ENCODE measurements at regions not wholly inside any gene's neighbourhood (a gene's known extent, or its start where the extent isn't known, plus 50 kb on each side); places are given as distances from the start of the nearest gene placed in this dataset.

DNA sequence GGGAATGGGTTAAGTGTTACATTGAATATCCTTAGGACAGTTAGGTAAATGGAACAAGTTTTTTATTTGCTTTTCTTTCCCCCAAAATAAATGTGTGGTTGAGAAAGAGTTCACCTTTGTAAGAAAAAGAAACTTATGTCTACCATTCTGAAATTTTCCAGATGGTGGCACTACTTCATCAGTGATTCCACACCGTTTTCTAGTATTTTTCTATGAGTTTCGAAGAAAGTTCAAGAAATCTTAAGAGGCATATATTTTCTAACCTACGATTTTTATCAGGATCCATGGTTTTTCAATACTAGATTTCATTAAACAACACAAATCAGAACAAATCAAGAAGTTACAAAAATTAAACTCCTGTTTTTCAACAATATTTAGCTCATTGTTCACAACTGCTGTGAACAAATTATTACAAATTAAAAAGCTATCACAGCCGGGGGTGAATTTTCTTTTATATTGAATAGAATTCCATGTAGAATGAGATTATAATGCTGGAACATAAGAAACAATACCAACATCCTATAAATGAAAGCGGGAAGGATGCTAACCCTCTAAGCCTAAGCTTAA is 163.1 kb upstream of the NPVF start:
- Histone ChIP-seq H3K9me3 (ENCODE audit: control insufficient read depth in 1 of 2, low read length in 2 of 2) (no peaks in the 10 kb centered on the region), H3K9ac (ENCODE audit: low read depth in 1 of 2, low read length in 2 of 2) (no peak overlapping the region), H3K36me3 (ENCODE audit: control insufficient read depth in 1 of 2, insufficient read depth in 2 of 2, low read length in 2 of 2) (no peaks in the 10 kb centered on the region), H3K4me3 (ENCODE audit: low read depth in 1 of 2, low read length in 2 of 2) (no peak overlapping the region), H3K4me1 (ENCODE audit: control insufficient read depth in 1 of 2, insufficient read depth in 2 of 2, low read length in 2 of 2) (peaks cover 0 to 8% of the 10 kb centered on the region in 2 donors), H3K27ac (ENCODE audit: low read depth, low read length) (no peak overlapping the region), H3K27me3 (ENCODE audit: control insufficient read depth in 1 of 2, insufficient read depth in 2 of 2, low read length in 2 of 2) (no peaks in the 10 kb centered on the region)

DNA sequence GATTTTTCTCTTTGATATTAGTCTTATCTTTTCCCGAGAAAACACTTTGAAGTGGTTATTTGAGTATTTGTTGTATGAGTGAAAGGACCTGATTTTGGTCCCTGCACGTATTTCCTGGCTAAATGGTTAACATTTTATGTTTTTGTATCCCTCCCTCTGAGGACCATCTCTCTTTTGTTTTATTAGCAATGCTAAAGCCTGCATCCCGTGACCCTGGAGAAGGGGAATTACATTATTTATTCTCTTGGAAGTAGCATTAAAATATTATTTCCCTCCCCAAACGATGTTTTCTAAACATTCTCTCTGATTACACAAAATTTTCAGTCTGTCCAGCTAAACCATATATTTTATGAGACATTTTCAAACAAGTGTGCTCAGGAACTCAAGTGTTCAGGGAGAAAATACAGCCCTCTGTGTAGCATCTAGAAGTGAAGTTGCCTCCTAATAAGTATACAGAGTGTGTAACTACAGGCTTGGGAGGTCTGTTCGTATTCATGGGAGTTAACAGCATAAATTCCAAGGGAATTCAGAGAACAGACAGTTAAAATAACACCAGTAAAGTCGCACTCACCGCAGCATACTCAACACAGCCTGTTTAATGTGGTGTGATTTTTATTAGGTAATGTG is 163.8 kb upstream of the NPVF start:
- Histone ChIP-seq H3K27ac (ENCODE audit: low read depth, low read length) (no peak overlapping the region), H3K9me3 (ENCODE audit: control insufficient read depth in 1 of 2, low read length in 2 of 2) (no peaks in the 10 kb centered on the region), H3K36me3 (ENCODE audit: control insufficient read depth in 1 of 2, insufficient read depth in 2 of 2, low read length in 2 of 2) (no peaks in the 10 kb centered on the region), H3K4me3 (ENCODE audit: low read depth in 1 of 2, low read length in 2 of 2) (no peak overlapping the region), H3K4me1 (ENCODE audit: control insufficient read depth in 1 of 2, insufficient read depth in 2 of 2, low read length in 2 of 2) (peaks cover 0 to 8% of the 10 kb centered on the region in 2 donors), H3K27me3 (ENCODE audit: control insufficient read depth in 1 of 2, insufficient read depth in 2 of 2, low read length in 2 of 2) (no peaks in the 10 kb centered on the region), H3K9ac (ENCODE audit: low read depth in 1 of 2, low read length in 2 of 2) (no peak overlapping the region)

DNA sequence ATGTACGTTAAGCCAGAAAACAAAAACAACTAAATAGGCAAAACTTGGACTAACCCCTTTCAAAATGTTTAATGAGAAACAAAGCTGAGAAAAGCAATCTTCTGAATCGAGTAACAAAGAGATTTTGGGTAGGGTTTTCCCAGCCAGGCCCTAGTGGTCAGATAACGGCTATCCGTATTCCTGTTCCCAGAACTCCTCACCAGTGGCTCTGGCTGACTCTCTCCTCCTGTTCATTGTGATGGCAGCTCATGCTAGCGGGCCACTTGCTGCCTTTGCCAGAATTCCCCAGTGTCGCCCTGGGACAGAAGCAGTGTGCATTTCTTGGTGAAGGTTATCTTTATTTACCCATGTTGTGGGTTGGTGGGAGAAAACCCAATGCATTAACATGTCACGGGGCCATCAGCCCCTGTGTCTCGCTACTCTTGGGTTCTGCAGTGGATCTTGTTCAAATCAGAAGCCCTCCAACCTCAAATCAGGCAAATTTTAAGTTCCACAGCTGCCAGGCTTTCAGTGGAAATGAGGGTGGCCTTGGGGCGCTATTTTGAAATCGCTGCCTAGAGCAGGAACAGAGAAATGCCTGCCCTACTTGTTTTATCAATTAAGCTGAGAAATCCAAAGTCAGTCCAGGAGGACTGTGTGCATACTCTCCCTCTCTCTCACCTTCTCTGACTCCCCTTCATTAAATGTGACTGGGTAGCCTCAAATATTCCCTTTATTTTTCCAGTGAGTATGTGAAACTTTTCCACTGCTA is 164.5 kb upstream of the NPVF start:
- no peak overlapping the region for H3K9ac ChIP-seq (ENCODE audit: low read depth in 1 of 2, low read length in 2 of 2)
- peaks cover 0 to 8% of the 10 kb centered on the region in 2 donors for H3K4me1 ChIP-seq (ENCODE audit: control insufficient read depth in 1 of 2, insufficient read depth in 2 of 2, low read length in 2 of 2)
- H3K27me3 ChIP-seq (ENCODE audit: control insufficient read depth in 1 of 2, insufficient read depth in 2 of 2, low read length in 2 of 2) = no peaks in the 10 kb centered on the region
- H3K36me3 ChIP-seq (ENCODE audit: control insufficient read depth in 1 of 2, insufficient read depth in 2 of 2, low read length in 2 of 2) = no peaks in the 10 kb centered on the region
- H3K4me3 ChIP-seq (ENCODE audit: low read depth in 1 of 2, low read length in 2 of 2) = no peak overlapping the region
- no peak overlapping the region for H3K27ac ChIP-seq (ENCODE audit: low read depth, low read length)
- H3K9me3 ChIP-seq (ENCODE audit: control insufficient read depth in 1 of 2, low read length in 2 of 2) = no peaks in the 10 kb centered on the region

DNA sequence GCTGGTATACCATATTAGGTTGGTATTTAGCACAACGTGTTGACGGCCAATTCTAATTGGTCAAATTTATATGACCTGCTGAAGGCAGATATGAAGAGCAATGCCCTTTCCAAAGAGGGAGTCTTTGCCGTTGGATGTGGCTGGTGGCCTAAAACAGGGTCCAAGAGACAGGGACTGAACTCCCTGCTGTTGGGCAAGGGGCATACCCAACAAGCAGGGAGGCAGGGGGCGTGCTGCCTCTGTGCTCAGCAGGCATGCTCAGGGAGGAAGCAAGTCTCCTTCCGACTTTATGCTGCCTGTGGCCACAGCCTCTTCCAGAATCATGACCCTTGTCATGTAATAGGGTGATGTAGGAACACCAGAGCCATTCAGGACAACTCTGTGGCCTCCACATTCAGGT is 167.7 kb upstream of the NPVF start:
- no peaks in the 10 kb centered on the region for H3K27me3 ChIP-seq (ENCODE audit: control insufficient read depth in 1 of 2, insufficient read depth in 2 of 2, low read length in 2 of 2)
- no peak overlapping the region for H3K27ac ChIP-seq (ENCODE audit: low read depth, low read length)
- H3K4me3 ChIP-seq (ENCODE audit: low read depth in 1 of 2, low read length in 2 of 2) = no peak overlapping the region
- H3K9ac ChIP-seq (ENCODE audit: low read depth in 1 of 2, low read length in 2 of 2) = no peak overlapping the region
- H3K36me3 ChIP-seq (ENCODE audit: control insufficient read depth in 1 of 2, insufficient read depth in 2 of 2, low read length in 2 of 2) = no peaks in the 10 kb centered on the region
- H3K9me3 ChIP-seq (ENCODE audit: control insufficient read depth in 1 of 2, low read length in 2 of 2) = no peaks in the 10 kb centered on the region
- H3K4me1 ChIP-seq (ENCODE audit: control insufficient read depth in 1 of 2, insufficient read depth in 2 of 2, low read length in 2 of 2) = no peaks in the 10 kb centered on the region

DNA sequence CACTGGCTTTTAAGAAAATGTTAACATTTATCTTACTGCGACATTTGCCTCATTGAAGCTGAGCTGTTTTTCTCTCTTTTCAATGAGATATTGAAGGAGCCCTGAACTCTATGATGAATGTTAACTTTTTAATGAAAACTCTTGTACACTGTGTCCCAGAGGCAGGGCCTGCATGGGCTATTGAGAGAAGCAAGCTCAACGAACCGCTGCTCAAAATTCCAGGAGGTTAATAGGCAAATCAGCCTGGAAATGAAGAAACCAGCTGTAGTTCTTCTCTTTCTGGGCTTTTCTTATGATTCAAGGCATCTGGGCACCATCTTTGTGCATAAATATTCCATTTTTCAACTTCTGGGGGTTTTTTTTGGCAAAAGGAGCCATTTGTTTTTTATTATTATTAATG is 168.4 kb upstream of the NPVF start:
- Histone ChIP-seq H3K36me3 (ENCODE audit: control insufficient read depth in 1 of 2, insufficient read depth in 2 of 2, low read length in 2 of 2) (no peaks in the 10 kb centered on the region), H3K27me3 (ENCODE audit: control insufficient read depth in 1 of 2, insufficient read depth in 2 of 2, low read length in 2 of 2) (no peaks in the 10 kb centered on the region), H3K27ac (ENCODE audit: low read depth, low read length) (no peak overlapping the region), H3K9me3 (ENCODE audit: control insufficient read depth in 1 of 2, low read length in 2 of 2) (no peaks in the 10 kb centered on the region), H3K4me3 (ENCODE audit: low read depth in 1 of 2, low read length in 2 of 2) (no peak overlapping the region), H3K4me1 (ENCODE audit: control insufficient read depth in 1 of 2, insufficient read depth in 2 of 2, low read length in 2 of 2) (no peaks in the 10 kb centered on the region), H3K9ac (ENCODE audit: low read depth in 1 of 2, low read length in 2 of 2) (no peak overlapping the region)

DNA sequence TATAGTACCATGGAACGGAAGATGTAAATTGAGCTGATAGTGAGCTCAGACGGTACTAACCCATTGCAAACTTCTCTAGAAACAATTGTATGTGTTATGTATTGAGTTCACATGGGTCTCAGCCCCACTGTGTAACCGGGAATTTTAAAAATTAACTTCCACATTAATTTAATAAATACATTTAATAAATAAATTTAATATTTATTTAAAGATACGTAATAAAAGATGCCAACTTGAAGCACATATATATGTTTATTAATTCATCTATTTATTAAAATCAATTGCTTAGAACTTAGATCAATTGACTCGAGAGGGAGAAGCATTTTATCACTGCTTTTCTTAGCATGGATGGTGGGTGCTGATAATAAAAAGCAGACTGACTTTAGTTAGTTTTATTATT is 170.1 kb upstream of the NPVF start:
- Histone ChIP-seq H3K27ac (ENCODE audit: low read depth, low read length) (no peak overlapping the region), H3K4me3 (ENCODE audit: low read depth in 1 of 2, low read length in 2 of 2) (no peak overlapping the region), H3K27me3 (ENCODE audit: control insufficient read depth in 1 of 2, insufficient read depth in 2 of 2, low read length in 2 of 2) (peaks cover 0 to 3% of the 10 kb centered on the region in 2 donors), H3K4me1 (ENCODE audit: control insufficient read depth in 1 of 2, insufficient read depth in 2 of 2, low read length in 2 of 2) (no peaks in the 10 kb centered on the region), H3K9ac (ENCODE audit: low read depth in 1 of 2, low read length in 2 of 2) (no peak overlapping the region), H3K9me3 (ENCODE audit: control insufficient read depth in 1 of 2, low read length in 2 of 2) (no peaks in the 10 kb centered on the region), H3K36me3 (ENCODE audit: control insufficient read depth in 1 of 2, insufficient read depth in 2 of 2, low read length in 2 of 2) (no peaks in the 10 kb centered on the region)

DNA sequence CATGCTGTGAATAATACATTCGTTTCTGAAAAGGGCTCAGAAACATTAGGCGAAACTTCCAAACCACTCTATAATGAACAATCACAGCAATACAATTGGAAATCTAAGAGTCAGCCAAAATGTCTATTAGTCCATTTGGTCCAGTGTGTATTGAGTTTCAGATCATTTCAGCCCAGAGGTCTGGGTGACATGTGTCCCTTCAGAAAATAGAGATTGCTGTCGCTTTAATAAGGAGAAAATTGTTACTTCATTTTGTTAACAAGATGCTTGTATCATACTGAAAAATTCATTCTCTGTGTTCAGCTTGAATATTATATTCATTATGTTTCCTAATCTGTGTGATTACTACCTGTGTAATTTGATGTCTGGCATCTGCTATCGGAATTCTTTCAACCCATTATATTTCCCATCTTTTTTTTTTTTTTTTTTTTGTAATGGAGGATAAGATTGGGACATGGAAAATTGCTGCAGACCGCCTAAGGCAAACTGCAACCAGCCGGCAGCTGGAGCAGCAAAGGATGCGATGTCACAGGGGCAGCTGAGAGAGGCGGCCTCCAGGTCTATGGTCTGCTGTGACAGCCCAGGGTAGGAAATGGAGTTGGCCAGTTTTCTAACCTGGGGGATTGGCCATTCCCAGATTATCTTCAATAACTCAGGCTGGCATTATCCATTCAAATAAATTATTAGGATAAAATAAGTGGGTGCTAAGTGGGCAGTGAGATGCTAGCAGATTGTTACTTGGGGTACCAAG is 170.9 kb upstream of the NPVF start:
- no peak overlapping the region for H3K4me3 ChIP-seq (ENCODE audit: low read depth in 1 of 2, low read length in 2 of 2)

DNA sequence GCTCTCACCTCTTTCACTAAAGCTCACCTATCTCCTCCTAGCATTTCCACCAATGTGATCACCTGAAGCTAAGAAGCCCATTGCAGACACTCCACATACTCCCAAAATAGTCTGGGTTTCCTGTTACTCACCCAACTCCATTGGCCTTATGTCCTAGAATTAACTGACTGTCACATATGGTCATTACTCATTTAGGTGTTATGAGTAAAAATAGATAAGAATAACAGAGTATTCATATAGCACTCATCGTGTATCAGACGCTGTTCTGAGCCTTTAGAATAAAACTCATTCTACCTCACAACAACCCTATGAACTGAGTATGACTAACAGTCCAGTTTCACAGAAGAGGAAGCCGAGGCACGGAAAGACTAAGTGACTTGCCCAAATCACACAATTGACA is 174.2 kb upstream of the NPVF start:
- Histone ChIP-seq H3K9me3 (ENCODE audit: control insufficient read depth in 1 of 2, low read length in 2 of 2) (no peaks in the 10 kb centered on the region), H3K36me3 (ENCODE audit: control insufficient read depth in 1 of 2, insufficient read depth in 2 of 2, low read length in 2 of 2) (no peaks in the 10 kb centered on the region), H3K4me1 (ENCODE audit: control insufficient read depth in 1 of 2, insufficient read depth in 2 of 2, low read length in 2 of 2) (no peaks in the 10 kb centered on the region), H3K27ac (ENCODE audit: low read depth, low read length) (no peak overlapping the region), H3K27me3 (ENCODE audit: control insufficient read depth in 1 of 2, insufficient read depth in 2 of 2, low read length in 2 of 2) (peaks cover 3 to 6% of the 10 kb centered on the region in 2 donors), H3K4me3 (ENCODE audit: low read depth in 1 of 2, low read length in 2 of 2) (no peak overlapping the region), H3K9ac (ENCODE audit: low read depth in 1 of 2, low read length in 2 of 2) (no peak overlapping the region)

More for the DNA sequence above, 170.9 kb upstream of the NPVF start:
- Histone ChIP-seq H3K9me3 (ENCODE audit: control insufficient read depth in 1 of 2, low read length in 2 of 2) (no peaks in the 10 kb centered on the region), H3K36me3 (ENCODE audit: control insufficient read depth in 1 of 2, insufficient read depth in 2 of 2, low read length in 2 of 2) (no peaks in the 10 kb centered on the region), H3K27ac (ENCODE audit: low read depth, low read length) (no peak overlapping the region), H3K9ac (ENCODE audit: low read depth in 1 of 2, low read length in 2 of 2) (no peak overlapping the region), H3K4me1 (ENCODE audit: control insufficient read depth in 1 of 2, insufficient read depth in 2 of 2, low read length in 2 of 2) (no peaks in the 10 kb centered on the region), H3K27me3 (ENCODE audit: control insufficient read depth in 1 of 2, insufficient read depth in 2 of 2, low read length in 2 of 2) (peaks cover 0 to 3% of the 10 kb centered on the region in 2 donors)

DNA sequence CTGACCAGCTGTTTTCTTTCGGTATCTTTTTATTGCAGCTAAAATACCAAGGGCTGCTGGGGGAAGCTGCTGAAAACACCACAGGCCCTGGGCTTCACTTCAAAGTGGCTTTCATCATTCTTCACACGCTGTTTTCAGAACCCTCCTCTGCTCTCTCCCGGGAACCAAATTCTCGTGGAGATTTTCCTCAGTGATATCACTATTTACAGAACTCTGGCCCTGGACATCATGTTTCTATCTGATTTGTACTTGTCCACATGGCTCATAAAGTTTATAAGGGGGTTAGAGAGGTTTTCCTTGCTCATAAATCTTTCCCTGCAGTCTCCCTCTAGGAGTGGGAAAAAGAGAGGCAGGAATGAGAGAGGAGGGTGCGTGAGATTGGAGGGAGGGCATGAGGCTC is 177.4 kb upstream of the NPVF start:
- Histone ChIP-seq H3K4me1 (ENCODE audit: control insufficient read depth in 1 of 2, insufficient read depth in 2 of 2, low read length in 2 of 2) (no peaks in the 10 kb centered on the region), H3K9me3 (ENCODE audit: control insufficient read depth in 1 of 2, low read length in 2 of 2) (no peaks in the 10 kb centered on the region), H3K27me3 (ENCODE audit: control insufficient read depth in 1 of 2, insufficient read depth in 2 of 2, low read length in 2 of 2) (peaks cover 3 to 13% of the 10 kb centered on the region in 2 donors), H3K4me3 (ENCODE audit: low read depth in 1 of 2, low read length in 2 of 2) (no peak overlapping the region), H3K36me3 (ENCODE audit: control insufficient read depth in 1 of 2, insufficient read depth in 2 of 2, low read length in 2 of 2) (no peaks in the 10 kb centered on the region), H3K27ac (ENCODE audit: low read depth, low read length) (no peak overlapping the region), H3K9ac (ENCODE audit: low read depth in 1 of 2, low read length in 2 of 2) (no peak overlapping the region)

DNA sequence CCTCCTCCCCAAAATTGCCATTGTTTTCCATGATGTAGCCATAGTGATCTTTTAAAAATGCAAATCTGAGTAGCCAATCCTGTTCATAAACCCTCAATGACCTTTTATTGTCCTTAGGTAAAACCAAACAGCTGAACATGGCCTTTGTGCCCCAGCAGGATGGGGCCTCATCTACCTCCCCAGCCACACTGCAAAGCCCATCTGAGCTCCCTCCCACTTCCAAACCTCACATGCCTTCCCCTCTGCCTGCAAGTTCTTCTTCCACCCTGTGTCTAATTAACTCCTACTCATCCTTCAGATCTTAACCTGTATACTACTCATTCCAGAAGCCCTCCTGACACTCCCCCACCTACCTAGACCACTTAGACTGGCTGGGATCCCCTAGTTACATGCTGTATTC is 178.8 kb upstream of the NPVF start:
- no peaks in the 10 kb centered on the region for H3K9me3 ChIP-seq (ENCODE audit: control insufficient read depth in 1 of 2, low read length in 2 of 2)
- no peak overlapping the region for H3K4me3 ChIP-seq (ENCODE audit: low read depth in 1 of 2, low read length in 2 of 2)
- H3K27me3 ChIP-seq (ENCODE audit: control insufficient read depth in 1 of 2, insufficient read depth in 2 of 2, low read length in 2 of 2) = peaks cover 0 to 13% of the 10 kb centered on the region in 2 donors
- no peaks in the 10 kb centered on the region for H3K4me1 ChIP-seq (ENCODE audit: control insufficient read depth in 1 of 2, insufficient read depth in 2 of 2, low read length in 2 of 2)
- H3K9ac ChIP-seq (ENCODE audit: low read depth in 1 of 2, low read length in 2 of 2) = no peak overlapping the region
- H3K36me3 ChIP-seq (ENCODE audit: control insufficient read depth in 1 of 2, insufficient read depth in 2 of 2, low read length in 2 of 2) = no peaks in the 10 kb centered on the region
- no peak overlapping the region for H3K27ac ChIP-seq (ENCODE audit: low read depth, low read length)
